H1 (cell line): ENCODE measurements at regions not wholly inside any gene's neighbourhood (a gene's known extent, or its start where the extent isn't known, plus 50 kb on each side); places are given as distances from the start of the nearest gene placed in this dataset.

Experiments
- CBX8 ChIP-seq: fragments of 300-800, 300-1000 bp; sonication (generic); IDR thresholded peaks from 2 replicates; pipeline ENCODE4 v1.7.1; 2016; ENCODE audit warnings: low read depth, low read length, borderline replicate concordance
- EP300 ChIP-seq, 2 experiments: IDR thresholded peaks; 1 replicate in 1 of 2; 2 replicates in 1 of 2; pipeline ENCODE4 v1.6.1; 2011 to 2012; ENCODE audit warnings: low read depth in 2 of 2, low read length in 2 of 2, mild to moderate bottlenecking in 2 of 2, borderline replicate concordance in 1 of 2, inconsistent platforms in 1 of 2, moderate library complexity in 1 of 2
- GTF2F1 ChIP-seq: IDR thresholded peaks from 2 replicates; pipeline ENCODE4 v1.6.1; 2012; ENCODE audit warnings: low read depth, low read length, improper control_type of control experiment, borderline replicate concordance
- HDAC2 ChIP-seq, 2 experiments: fragments of 300-600 bp in 1 of 2; sonication (generic) in 1 of 2; IDR thresholded peaks; 2 replicates each; pipeline ENCODE4 v1.6.1; 2011 to 2012; ENCODE audit warnings: low read depth in 2 of 2, low read length in 2 of 2, mild to moderate bottlenecking in 2 of 2, moderate library complexity in 2 of 2, borderline replicate concordance in 1 of 2, inconsistent platforms in 1 of 2
- KDM5A ChIP-seq: fragments of 200-600 bp; IDR thresholded peaks from 2 replicates; pipeline ENCODE4 v1.7.1; 2012; ENCODE audit warnings: mild to moderate bottlenecking, low read length, inconsistent platforms, mixed read lengths
- NRF1 ChIP-seq: IDR thresholded peaks from 2 replicates; pipeline ENCODE4 v1.6.1; 2011; ENCODE audit warnings: mild to moderate bottlenecking, low read depth, low read length, improper control_type of control experiment
- POLR2A ChIP-seq, 2 experiments: IDR thresholded peaks; 1 replicate in 1 of 2; 2 replicates in 1 of 2; pipeline ENCODE4 v1.6.1; 2011; ENCODE audit warnings: low read depth in 2 of 2, low read length in 2 of 2, mild to moderate bottlenecking in 2 of 2; ENCODE audit errors: control extremely low read depth in 1 of 2
- RAD21 ChIP-seq, 2 experiments: IDR thresholded peaks in 1 of 2; conservative IDR thresholded peaks in 1 of 2; 2 replicates each; pipeline ENCODE4 v1.6.1; 2011; ENCODE audit warnings: low read depth in 2 of 2, low read length in 2 of 2, improper control_type of control experiment in 1 of 2, inconsistent platforms in 1 of 2, mild to moderate bottlenecking in 1 of 2, moderate library complexity in 1 of 2
- RFX5 ChIP-seq: IDR thresholded peaks from 2 replicates; pipeline ENCODE4 v1.6.1; 2011; ENCODE audit warnings: low read depth, low read length, improper control_type of control experiment, borderline replicate concordance
- SP1 ChIP-seq: IDR thresholded peaks from 2 replicates; pipeline ENCODE4 v1.6.1; 2011; ENCODE audit warnings: low read depth, low read length
- TAF1 ChIP-seq: IDR thresholded peaks from 2 replicates; pipeline ENCODE4 v1.6.1; 2011; ENCODE audit warnings: mild to moderate bottlenecking, low read depth, low read length
- TCF12 ChIP-seq: IDR thresholded peaks from 2 replicates; pipeline ENCODE4 v1.6.1; 2011; ENCODE audit warnings: low read depth, mild to moderate bottlenecking, low read length
- ZNF274 ChIP-seq: IDR thresholded peaks from 2 replicates; pipeline ENCODE4 v1.7.0; 2012; ENCODE audit warnings: low read length, borderline replicate concordance; ENCODE audit errors: extremely low read depth
- TF ChIP-seq, protein P1 (sequence below), 3 experiments: IDR thresholded peaks; 1 replicate in 2 of 3; 2 replicates in 1 of 3; pipeline versions ENCODE4 v1.5.1 to v1.6.1; 2011; ENCODE audit warnings: low read length in 3 of 3, mild to moderate bottlenecking in 3 of 3, inconsistent platforms in 2 of 3, low read depth in 1 of 3, moderate library complexity in 1 of 3; ENCODE audit not compliant: insufficient read depth in 1 of 3; ENCODE audit errors: control extremely low read depth in 1 of 3

DNA sequence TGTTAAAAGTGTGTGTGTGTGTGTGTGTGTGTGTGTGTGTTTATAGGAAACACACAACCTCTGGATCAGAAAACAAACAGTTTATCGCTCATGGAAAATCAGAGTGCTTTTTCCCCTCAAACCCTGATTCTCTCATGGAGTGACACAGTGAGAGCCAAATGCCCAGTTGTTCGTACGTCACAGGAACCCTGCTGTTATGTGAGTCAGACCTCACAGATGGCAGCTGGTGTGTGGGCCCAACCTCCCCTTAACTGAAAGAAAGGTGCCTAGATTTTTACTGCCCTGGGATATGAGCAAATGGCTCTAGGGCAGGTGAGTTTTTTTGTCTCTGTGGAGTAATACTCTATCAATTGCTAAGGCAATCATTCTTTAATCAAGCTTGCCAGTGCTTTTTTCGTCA lies 1788.1 kb downstream of the BRINP3 start:
- TF ChIP-seq TAF1 (no peak), RAD21 (IDR thresholded peaks at IDR 0.05 in 1 of 2, conservative IDR thresholded peaks at IDR 0.05 in 1 of 2; ENCODE audit: low read depth in 2 of 2, low read length in 2 of 2) (no peak), KDM5A (no peak), POLR2A (IDR thresholded peaks at IDR 0.05; ENCODE audit: control extremely low read depth in 1 of 2, low read depth in 2 of 2, low read length in 2 of 2) (no peak), CBX8 (no peak), EP300 (IDR thresholded peaks at IDR 0.05; ENCODE audit: borderline replicate concordance in 1 of 2, low read depth in 2 of 2, low read length in 2 of 2) (no peak), SP1 (no peak), NRF1 (no peak), TCF12 (no peak), ZNF274 (no peak), HDAC2 (IDR thresholded peaks at IDR 0.05; ENCODE audit: borderline replicate concordance in 1 of 2, low read depth in 2 of 2, low read length in 2 of 2) (no peak), RFX5 (no peak), GTF2F1 (no peak)
- TF ChIP-seq, protein P1, sequence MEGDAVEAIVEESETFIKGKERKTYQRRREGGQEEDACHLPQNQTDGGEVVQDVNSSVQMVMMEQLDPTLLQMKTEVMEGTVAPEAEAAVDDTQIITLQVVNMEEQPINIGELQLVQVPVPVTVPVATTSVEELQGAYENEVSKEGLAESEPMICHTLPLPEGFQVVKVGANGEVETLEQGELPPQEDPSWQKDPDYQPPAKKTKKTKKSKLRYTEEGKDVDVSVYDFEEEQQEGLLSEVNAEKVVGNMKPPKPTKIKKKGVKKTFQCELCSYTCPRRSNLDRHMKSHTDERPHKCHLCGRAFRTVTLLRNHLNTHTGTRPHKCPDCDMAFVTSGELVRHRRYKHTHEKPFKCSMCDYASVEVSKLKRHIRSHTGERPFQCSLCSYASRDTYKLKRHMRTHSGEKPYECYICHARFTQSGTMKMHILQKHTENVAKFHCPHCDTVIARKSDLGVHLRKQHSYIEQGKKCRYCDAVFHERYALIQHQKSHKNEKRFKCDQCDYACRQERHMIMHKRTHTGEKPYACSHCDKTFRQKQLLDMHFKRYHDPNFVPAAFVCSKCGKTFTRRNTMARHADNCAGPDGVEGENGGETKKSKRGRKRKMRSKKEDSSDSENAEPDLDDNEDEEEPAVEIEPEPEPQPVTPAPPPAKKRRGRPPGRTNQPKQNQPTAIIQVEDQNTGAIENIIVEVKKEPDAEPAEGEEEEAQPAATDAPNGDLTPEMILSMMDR (IDR thresholded peaks at IDR 0.05; ENCODE audit: control extremely low read depth in 1 of 3, insufficient read depth in 1 of 3, low read depth in 1 of 3, low read length in 3 of 3), result no peak
